C4-2B (cell line): ENCODE measurements at regions not wholly inside any gene's neighbourhood (a gene's known extent, or its start where the extent isn't known, plus 50 kb on each side); places are given as distances from the start of the nearest gene placed in this dataset.

ENCODE experiments used
- CTCF ChIP-seq: fragments of 450-650 bp; conservative IDR thresholded peaks from 2 replicates; pipeline ENCODE4 v1.5.1; 2017; ENCODE audit warnings: mild to moderate bottlenecking
- ZFX ChIP-seq: fragments of 450-650 bp; IDR thresholded peaks from 2 replicates; pipeline ENCODE4 v1.6.1; 2017

- TF ChIP-seq CTCF (no peak), ZFX (no peak)
Observed at GRCh38 chr4:132097041-132097440, 1052.1 kb upstream of the PCDH10 start.
